ENCODE measurements at regions not wholly inside any gene's neighbourhood (a gene's known extent, or its start where the extent isn't known, plus 50 kb on each side); places are given as distances from the start of the nearest gene placed in this dataset.

DNA sequence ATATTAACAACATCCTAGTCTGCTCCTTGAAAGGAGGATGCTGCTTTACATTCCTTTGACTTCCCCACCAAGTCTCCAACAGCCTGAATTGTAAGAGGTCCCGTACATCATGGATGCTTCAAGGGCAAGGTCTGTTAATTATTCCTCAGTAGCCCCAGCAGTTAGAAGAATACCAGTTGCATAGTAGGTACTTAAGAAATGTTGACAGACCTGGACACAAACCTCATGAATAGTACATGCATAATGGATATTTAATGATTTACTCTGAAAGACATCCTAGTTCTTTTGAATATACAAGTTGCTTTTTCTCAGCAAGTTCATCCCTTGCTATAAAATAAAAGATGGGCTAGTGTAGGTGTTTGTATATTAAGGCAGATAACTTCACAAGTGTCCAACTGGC, 112.1 kb upstream of the DPYD start:
- TF ChIP-seq CTCF (IDR thresholded peaks at IDR 0.05), result no peak
- TF ChIP-seq POLR2A (IDR thresholded peaks at IDR 0.05), result no peak

All from ovary (tissue), 3 donors.